HCT116 (cell line): ENCODE measurements at regions not wholly inside any gene's neighbourhood (a gene's known extent, or its start where the extent isn't known, plus 50 kb on each side); places are given as distances from the start of the nearest gene placed in this dataset.

Experiments
- ATAC-seq: fragments of 200-7000 bp; cut with Tn5 transposase; 2 replicates; pipeline ENCODE4 v1.9.1; 2020; ENCODE audit warnings: mild to moderate bottlenecking, moderate library complexity
- BruUV-seq: library from RNA; stranded (reverse); fragments of 400-500 nt; replicated peaks from 2 replicates; lab custom pipeline; 2021; lab: Mats Ljungman, UMichigan
- CTCF ChIA-PET: fragments of 300-600 bp; sonication (Branson Sonifier 250); formaldehyde crosslinking; loops from one replicate; lab custom pipeline; 2021; ENCODE audit warnings: antibody characterized with exemption; lab: Charles Lee
- POLR2A ChIA-PET: fragments of 300-600, 350-600 bp; sonication (Branson Sonifier 250); formaldehyde crosslinking; loops from one replicate; lab custom pipeline; 2021; ENCODE audit warnings: antibody characterized with exemption; lab: Charles Lee
- RAD21 ChIA-PET, 2 experiments: fragments of 300-600 bp; sonication (Branson Sonifier 250); formaldehyde crosslinking; loops; one replicate each; lab custom pipeline; 2023; ENCODE audit warnings: low total read pairs in 2 of 2; ENCODE audit not compliant: uncharacterized antibody in 2 of 2, unreplicated experiment in 2 of 2, low non-redundant PET in 1 of 2; lab: Charles Lee
- DNase-seq: peaks from one replicate; pipeline ENCODE4 v3.0.0-alpha.2; 2010; ENCODE audit warnings: low read depth, low spot score
- H2AFZ ChIP-seq: fragments of 200-600 bp; shearing (Covaris generic), sonication (generic); 2 replicates; pipeline ENCODE4 v1.6.1; 2017; ENCODE audit warnings: low read depth, mixed run types, mixed read lengths, antibody characterized with exemption, low read length; ENCODE audit not compliant: poor library complexity, severe bottlenecking
- H3K27ac ChIP-seq: 2 replicates; pipeline ENCODE4 v1.5.1; 2012; ENCODE audit warnings: low read depth, low read length
- H3K27me3 ChIP-seq: fragments of 200-600 bp; sonication (generic); 2 replicates; pipeline ENCODE4 v1.6.1; 2016; ENCODE audit warnings: mixed run types, low read length, mixed read lengths; ENCODE audit not compliant: insufficient read depth
- H3K36me3 ChIP-seq, 2 experiments: fragments of 200-500 bp in 1 of 2; fragments of 200-600 bp in 1 of 2; sonication (Bioruptor generic) in 1 of 2; sonication (generic) in 1 of 2; 2 replicates each; pipeline versions ENCODE4 v1.5.1 to v1.6.1; 2014 to 2016; ENCODE audit warnings: low read length in 2 of 2, inconsistent platforms in 1 of 2, mixed read lengths in 1 of 2, mixed run types in 1 of 2; ENCODE audit not compliant: insufficient read depth in 2 of 2, control insufficient read depth in 1 of 2
- H3K4me1 ChIP-seq, 2 experiments: fragments of 200-600 bp in 1 of 2; sonication (generic) in 1 of 2; 2 replicates each; pipeline versions ENCODE4 v1.5.1 to v1.6.1; 2012 to 2017; ENCODE audit warnings: low read length in 2 of 2, inconsistent platforms in 1 of 2, mild to moderate bottlenecking in 1 of 2, mixed read lengths in 1 of 2, mixed run types in 1 of 2, moderate library complexity in 1 of 2; ENCODE audit not compliant: insufficient read depth in 2 of 2, control insufficient read depth in 1 of 2
- H3K4me2 ChIP-seq: fragments of 200-600 bp; sonication (generic); 2 replicates; pipeline ENCODE4 v1.6.1; 2017; ENCODE audit warnings: mixed run types, low read length, mixed read lengths
- H3K4me3 ChIP-seq, 2 experiments: fragments of 200-600 bp in 1 of 2; sonication (generic) in 1 of 2; replicated peaks in 1 of 2; 2 replicates each; pipeline ENCODE4 v1.5.1; 2011 to 2016; ENCODE audit warnings: low read length in 2 of 2, control low read depth in 1 of 2, low read depth in 1 of 2, mild to moderate bottlenecking in 1 of 2, mixed read lengths in 1 of 2, mixed run types in 1 of 2
- H3K79me2 ChIP-seq: fragments of 200-600 bp; sonication (generic); 2 replicates; pipeline ENCODE4 v1.6.1; 2017; ENCODE audit warnings: mild to moderate bottlenecking, mixed run types, low read length, moderate library complexity, mixed read lengths; ENCODE audit not compliant: insufficient read depth
- H3K9ac ChIP-seq: fragments of 200-600 bp; sonication (generic); 2 replicates; pipeline ENCODE4 v1.6.1; 2016; ENCODE audit warnings: low read length, mixed read lengths
- H3K9me2 ChIP-seq: fragments of 200-600 bp; sonication (generic), shearing (Covaris generic); 2 replicates; pipeline ENCODE4 v1.6.1; 2017; ENCODE audit warnings: mixed run types, mild to moderate bottlenecking, moderate library complexity; ENCODE audit not compliant: insufficient read depth
- H3K9me3 ChIP-seq, 2 experiments: fragments of 200-500 bp in 1 of 2; fragments of 200-600 bp in 1 of 2; sonication (Bioruptor generic) in 1 of 2; sonication (generic) in 1 of 2; 2 replicates each; pipeline ENCODE4 v1.6.1; 2014 to 2017; ENCODE audit warnings: low read length in 2 of 2, mixed read lengths in 2 of 2, inconsistent platforms in 1 of 2, low read depth in 1 of 2, mild to moderate bottlenecking in 1 of 2, mixed run types in 1 of 2, moderate library complexity in 1 of 2; ENCODE audit not compliant: control insufficient read depth in 1 of 2, insufficient read depth in 1 of 2
- H4K20me1 ChIP-seq: fragments of 200-600 bp; sonication (generic), shearing (Covaris generic); 2 replicates; pipeline ENCODE4 v1.6.1; 2017; ENCODE audit warnings: mixed run types, mild to moderate bottlenecking, moderate library complexity; ENCODE audit not compliant: insufficient read depth
- ATF3 ChIP-seq: IDR thresholded peaks from 2 replicates; pipeline ENCODE4 v1.6.1; 2012
- CBX3 ChIP-seq: IDR thresholded peaks from 2 replicates; pipeline ENCODE4 v1.6.1; 2012; ENCODE audit warnings: low read depth
- CEBPB ChIP-seq: IDR thresholded peaks from 2 replicates; pipeline ENCODE4 v1.6.1; 2012; ENCODE audit warnings: low read depth
- CTCF ChIP-seq, 3 experiments: fragments of 200-600 bp in 1 of 3; sonication (generic) in 1 of 3; IDR thresholded peaks in 2 of 3; conservative IDR thresholded peaks in 1 of 3; 2 replicates each; pipeline ENCODE4 v1.5.1; 2012 to 2017; ENCODE audit warnings: low read depth in 2 of 3, low read length in 2 of 3, antibody characterized with exemption in 1 of 3, borderline replicate concordance in 1 of 3, control low read depth in 1 of 3, mild to moderate bottlenecking in 1 of 3, mixed read lengths in 1 of 3, mixed run types in 1 of 3, moderate library complexity in 1 of 3; ENCODE audit not compliant: insufficient read depth in 1 of 3
- EGR1 ChIP-seq: IDR thresholded peaks from 2 replicates; pipeline ENCODE4 v1.6.1; 2012; ENCODE audit warnings: low read depth
- ELF1 ChIP-seq: IDR thresholded peaks from 2 replicates; pipeline ENCODE4 v1.6.1; 2012; ENCODE audit warnings: low read depth, borderline replicate concordance
- FOSL1 ChIP-seq: IDR thresholded peaks from 2 replicates; pipeline ENCODE4 v1.6.1; 2012; ENCODE audit warnings: low read depth
- JUND ChIP-seq: IDR thresholded peaks from 2 replicates; pipeline ENCODE4 v1.6.1; 2012
- MAX ChIP-seq: IDR thresholded peaks from 2 replicates; pipeline ENCODE4 v1.6.1; 2012
- POLR2A ChIP-seq: IDR thresholded peaks from 2 replicates; pipeline ENCODE4 v1.7.0; 2011; ENCODE audit warnings: borderline replicate concordance; ENCODE audit not compliant: insufficient read depth, insufficient read length; ENCODE audit errors: extremely low read depth
- POLR2AphosphoS5 ChIP-seq: IDR thresholded peaks from 2 replicates; pipeline ENCODE4 v1.6.1; 2011; ENCODE audit warnings: mild to moderate bottlenecking, low read depth, low read length, moderate library complexity
- RAD21 ChIP-seq: IDR thresholded peaks from 2 replicates; pipeline ENCODE4 v1.6.1; 2012; ENCODE audit warnings: low read depth, mild to moderate bottlenecking
- REST ChIP-seq: IDR thresholded peaks from 2 replicates; pipeline ENCODE4 v1.6.1; 2012; ENCODE audit warnings: low read depth
- SIN3A ChIP-seq: IDR thresholded peaks from 2 replicates; pipeline ENCODE4 v1.6.1; 2012; ENCODE audit warnings: low read depth
- SP1 ChIP-seq: IDR thresholded peaks from 2 replicates; pipeline ENCODE4 v1.6.1; 2012; ENCODE audit warnings: low read depth
- TCF7L2 ChIP-seq: IDR thresholded peaks from 2 replicates; pipeline ENCODE4 v1.7.0; 2011; ENCODE audit warnings: borderline replicate concordance, inconsistent platforms; ENCODE audit not compliant: insufficient read depth, insufficient read length; ENCODE audit errors: extremely low read depth
- ZNF274 ChIP-seq: fragments of 200-500 bp; sonication (Bioruptor generic); IDR thresholded peaks from 2 replicates; pipeline ENCODE4 v1.6.1; 2014; ENCODE audit warnings: mild to moderate bottlenecking, low read depth, low read length, inconsistent platforms
- intact Hi-C: fragments of 100-400 bp; cut with micrococcal nuclease; formaldehyde crosslinking; loops from 2 replicates; pipeline ENCODE4 v1.10.0; 2022

- TF ChIP-seq POLR2AphosphoS5 (no peak), RAD21 (no peak), POLR2A (no peak), MAX (no peak), JUND (no peak), SP1 (no peak), CTCF (IDR thresholded peaks at IDR 0.05 in 2 of 3, conservative IDR thresholded peaks at IDR 0.05 in 1 of 3; ENCODE audit: borderline replicate concordance in 1 of 3, insufficient read depth in 1 of 3, low read depth in 2 of 3, low read length in 2 of 3) (no peak), EGR1 (no peak), SIN3A (no peak), REST (no peak), CEBPB (no peak), FOSL1 (no peak), ELF1 (no peak), TCF7L2 (no peak), CBX3 (no peak), ZNF274 (no peak), ATF3 (no peak)
- DNase-seq (no peak), ATAC-seq (no peak)
- Histone ChIP-seq H3K4me3 (no peak overlapping the region), H3K9me3 (no peaks in the 10 kb centered on the region), H2AFZ (no peak overlapping the region), H3K27ac (no peak overlapping the region), H3K4me1 (no peaks in the 10 kb centered on the region), H3K9me2 (no peaks in the 10 kb centered on the region), H3K79me2 (no peaks in the 10 kb centered on the region), H3K27me3 (peaks cover 11% of the 10 kb centered on the region; the same call in 1 of the 2 replicates), H3K4me2 (no peak overlapping the region), H3K36me3 (no peaks in the 10 kb centered on the region), H3K9ac (no peak overlapping the region), H4K20me1 (no peaks in the 10 kb centered on the region)
- BruUV-seq = no TSS peak
- intact Hi-C loops = no loop called here
- POLR2A ChIA-PET = no interaction called here
- CTCF ChIA-PET = no interaction called here
- RAD21 ChIA-PET = no interaction called here
Measured at GRCh38 chr10:33519130-33519860, 184.8 kb upstream of the NRP1 start.
